Caco-2 (cell line): ENCODE measurements at regions not wholly inside any gene's neighbourhood (a gene's known extent, or its start where the extent isn't known, plus 50 kb on each side); places are given as distances from the start of the nearest gene placed in this dataset.

Experiments used
- BruUV-seq: library from RNA; stranded (reverse); fragments of 400-500 nt; replicated peaks from 2 replicates; lab custom pipeline; 2021; lab: Mats Ljungman, UMichigan
- CTCF ChIA-PET: fragments of 300-600 bp; sonication (Branson Sonifier 250); formaldehyde crosslinking; loops from one replicate; lab custom pipeline; 2022; ENCODE audit warnings: antibody characterized with exemption; lab: Charles Lee
- POLR2A ChIA-PET: fragments of 300-600 bp; sonication (Branson Sonifier 250); formaldehyde crosslinking; loops from one replicate; lab custom pipeline; 2022; ENCODE audit warnings: antibody characterized with exemption; lab: Charles Lee
- DNase-seq, 2 experiments: peaks; one replicate each; pipeline versions ENCODE4 v3.0.0 to v3.0.0-alpha.2; 2020 to 2022
- H3K27me3 ChIP-seq: replicated peaks from 2 replicates; pipeline ENCODE4 v1.6.0; 2011; ENCODE audit warnings: low read length; ENCODE audit not compliant: control insufficient read depth, insufficient read depth
- H3K36me3 ChIP-seq: 2 replicates; pipeline ENCODE4 v1.5.1; 2011; ENCODE audit warnings: low read length; ENCODE audit not compliant: control insufficient read depth, insufficient read depth
- H3K4me1 ChIP-seq: fragments of 250-450 bp; sonication (Bioruptor Pico); 2 replicates; pipeline ENCODE4 v1.5.1; 2020; ENCODE audit warnings: mild to moderate bottlenecking
- H3K4me3 ChIP-seq: 2 replicates; pipeline ENCODE4 v1.5.1; 2011; ENCODE audit warnings: low read depth, mild to moderate bottlenecking, control low read depth, low read length
- H3K9me3 ChIP-seq: fragments of 250-450 bp; sonication (Bioruptor Pico); 2 replicates; pipeline ENCODE4 v1.5.1; 2020; ENCODE audit warnings: mild to moderate bottlenecking, moderate library complexity
- H3K27ac Mint-ChIP-seq: one replicate; pipeline ENCODE4 v1.8.0; 2022; ENCODE audit warnings: mixed read lengths; ENCODE audit not compliant: unreplicated experiment
- H3K27me3 Mint-ChIP-seq: one replicate; pipeline ENCODE4 v1.8.0; 2022; ENCODE audit warnings: mixed read lengths; ENCODE audit not compliant: insufficient read depth, unreplicated experiment
- H3K36me3 Mint-ChIP-seq: one replicate; pipeline ENCODE4 v1.8.0; 2022; ENCODE audit warnings: mild to moderate bottlenecking, mixed read lengths; ENCODE audit not compliant: insufficient read depth, unreplicated experiment
- H3K4me1 Mint-ChIP-seq: one replicate; pipeline ENCODE4 v1.8.0; 2022; ENCODE audit warnings: low read depth, mixed read lengths; ENCODE audit not compliant: unreplicated experiment
- H3K4me3 Mint-ChIP-seq: one replicate; pipeline ENCODE4 v1.8.0; 2022; ENCODE audit warnings: mild to moderate bottlenecking, moderate library complexity, mixed read lengths; ENCODE audit not compliant: unreplicated experiment
- H3K9me3 Mint-ChIP-seq: one replicate; pipeline ENCODE4 v1.8.0; 2022; ENCODE audit warnings: mixed read lengths; ENCODE audit not compliant: unreplicated experiment
- CTCF ChIP-seq, 2 experiments: fragments of 200-600 bp in 1 of 2; IDR thresholded peaks; 1 replicate in 1 of 2; 2 replicates in 1 of 2; pipeline versions ENCODE4 v1.5.1 to v1.8.0; 2011 to 2022; ENCODE audit warnings: antibody characterized with exemption in 1 of 2, control low read depth in 1 of 2, inconsistent platforms in 1 of 2, low read depth in 1 of 2, low read length in 1 of 2, mild to moderate bottlenecking in 1 of 2, moderate library complexity in 1 of 2; ENCODE audit not compliant: insufficient read depth in 1 of 2, severe bottlenecking in 1 of 2, unreplicated experiment in 1 of 2
- intact Hi-C: fragments of 100-400 bp; cut with micrococcal nuclease; formaldehyde crosslinking; loops from one replicate; pipeline ENCODE4 v1.10.0; 2022; ENCODE audit not compliant: unreplicated experiment

GRCh38 chr14:94884616-94885230, 114.8 kb upstream of the GSC start:
- intact Hi-C loops, result no loop called here
- no peak for TF ChIP-seq CTCF (IDR thresholded peaks at IDR 0.05; ENCODE audit: insufficient read depth in 1 of 2, low read depth in 1 of 2, low read length in 1 of 2, severe bottlenecking in 1 of 2, unreplicated experiment in 1 of 2)
- Mint-ChIP-seq H3K27ac (no peak overlapping the region), H3K27me3 (no peaks in the 10 kb centered on the region), H3K36me3 (no peaks in the 10 kb centered on the region), H3K9me3 (no peaks in the 10 kb centered on the region), H3K4me3 (no peak overlapping the region), H3K4me1 (no peaks in the 10 kb centered on the region)
- no peak for DNase-seq
- CTCF ChIA-PET, result no interaction called here
- POLR2A ChIA-PET, result no interaction called here
- H3K4me3 ChIP-seq, result no peak overlapping the region
- no peaks in the 10 kb centered on the region for H3K9me3 ChIP-seq
- no peaks in the 10 kb centered on the region for H3K36me3 ChIP-seq
- no TSS peak for BruUV-seq
- H3K27me3 ChIP-seq, result no peaks in the 10 kb centered on the region
- H3K4me1 ChIP-seq, result no peaks in the 10 kb centered on the region

- peaks cover 4% of the 10 kb centered on the region for H3K27me3 Mint-ChIP-seq
- Histone ChIP-seq H3K4me1 (no peaks in the 10 kb centered on the region), H3K4me3 (no peak overlapping the region), H3K27me3 (no peaks in the 10 kb centered on the region), H3K9me3 (no peaks in the 10 kb centered on the region), H3K36me3 (no peaks in the 10 kb centered on the region)
- DNase-seq, result no peak
- no peaks in the 10 kb centered on the region for H3K4me1 Mint-ChIP-seq
- ChIA-PET CTCF (interaction anchor here (0.6 kb wide), 1 partner anchor 11 kb away, joined by 5 read pairs; no protein-coding TSS in a partner anchor), POLR2A (no interaction called here)
- no peak for TF ChIP-seq CTCF (IDR thresholded peaks at IDR 0.05; ENCODE audit: insufficient read depth in 1 of 2, low read depth in 1 of 2, low read length in 1 of 2, severe bottlenecking in 1 of 2, unreplicated experiment in 1 of 2)
- intact Hi-C loops, result no loop called here
- BruUV-seq, result no TSS peak
- H3K9me3 Mint-ChIP-seq, result no peaks in the 10 kb centered on the region
- no peak overlapping the region for H3K4me3 Mint-ChIP-seq
- no peak overlapping the region for H3K27ac Mint-ChIP-seq
- no peaks in the 10 kb centered on the region for H3K36me3 Mint-ChIP-seq
These were observed 112.5 kb upstream of the GSC start for GRCh38 chr14:94882401-94882800.

- Mint-ChIP-seq H3K36me3 (no peaks in the 10 kb centered on the region), H3K27me3 (peaks cover 8% of the 10 kb centered on the region), H3K4me1 (no peaks in the 10 kb centered on the region), H3K4me3 (no peak overlapping the region), H3K9me3 (no peaks in the 10 kb centered on the region), H3K27ac (no peak overlapping the region)
- H3K4me3 ChIP-seq, result no peak overlapping the region
- H3K36me3 ChIP-seq, result no peaks in the 10 kb centered on the region
- intact Hi-C loops, result no loop called here
- ChIA-PET POLR2A (no interaction called here), CTCF (no interaction called here)
- no peaks in the 10 kb centered on the region for H3K27me3 ChIP-seq
- no peak for DNase-seq
- H3K4me1 ChIP-seq, result no peaks in the 10 kb centered on the region
- no TSS peak for BruUV-seq
- no peak for TF ChIP-seq CTCF (IDR thresholded peaks at IDR 0.05; ENCODE audit: insufficient read depth in 1 of 2, low read depth in 1 of 2, low read length in 1 of 2, severe bottlenecking in 1 of 2, unreplicated experiment in 1 of 2)
- no peaks in the 10 kb centered on the region for H3K9me3 ChIP-seq
These were observed 111.0 kb upstream of the GSC start for GRCh38 chr14:94880876-94881275.
